ENCODE measurements at regions not wholly inside any gene's neighbourhood (a gene's known extent, or its start where the extent isn't known, plus 50 kb on each side); places are given as distances from the start of the nearest gene placed in this dataset.

DNA sequence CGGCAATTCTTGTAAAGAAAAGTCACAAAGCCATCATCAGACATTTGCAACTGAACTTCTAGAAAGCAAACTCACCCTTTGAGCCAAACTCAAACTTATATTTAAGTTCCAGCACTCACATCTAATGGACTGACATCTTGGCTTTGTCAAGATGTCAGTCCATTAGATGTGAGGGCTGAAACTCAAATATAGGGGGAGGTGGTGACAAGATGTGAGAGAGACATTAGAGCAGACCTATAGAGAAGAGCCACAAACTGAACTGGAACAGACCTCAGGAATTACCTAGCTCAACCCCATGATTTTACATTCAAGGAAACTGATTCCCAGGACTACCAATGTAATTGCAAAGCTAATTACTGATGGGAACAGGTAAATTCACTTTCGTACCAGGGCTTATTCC is 543.8 kb downstream of the TNS1 start:
- TF ChIP-seq POLR2A (IDR thresholded peaks at IDR 0.05), result no peak
- TF ChIP-seq, protein P1, sequence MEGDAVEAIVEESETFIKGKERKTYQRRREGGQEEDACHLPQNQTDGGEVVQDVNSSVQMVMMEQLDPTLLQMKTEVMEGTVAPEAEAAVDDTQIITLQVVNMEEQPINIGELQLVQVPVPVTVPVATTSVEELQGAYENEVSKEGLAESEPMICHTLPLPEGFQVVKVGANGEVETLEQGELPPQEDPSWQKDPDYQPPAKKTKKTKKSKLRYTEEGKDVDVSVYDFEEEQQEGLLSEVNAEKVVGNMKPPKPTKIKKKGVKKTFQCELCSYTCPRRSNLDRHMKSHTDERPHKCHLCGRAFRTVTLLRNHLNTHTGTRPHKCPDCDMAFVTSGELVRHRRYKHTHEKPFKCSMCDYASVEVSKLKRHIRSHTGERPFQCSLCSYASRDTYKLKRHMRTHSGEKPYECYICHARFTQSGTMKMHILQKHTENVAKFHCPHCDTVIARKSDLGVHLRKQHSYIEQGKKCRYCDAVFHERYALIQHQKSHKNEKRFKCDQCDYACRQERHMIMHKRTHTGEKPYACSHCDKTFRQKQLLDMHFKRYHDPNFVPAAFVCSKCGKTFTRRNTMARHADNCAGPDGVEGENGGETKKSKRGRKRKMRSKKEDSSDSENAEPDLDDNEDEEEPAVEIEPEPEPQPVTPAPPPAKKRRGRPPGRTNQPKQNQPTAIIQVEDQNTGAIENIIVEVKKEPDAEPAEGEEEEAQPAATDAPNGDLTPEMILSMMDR (IDR thresholded peaks at IDR 0.05), result no peak
- no peak overlapping the region for H3K4me3 ChIP-seq
- H3K4me1 ChIP-seq, result no peaks in the 10 kb centered on the region
- no peaks in the 10 kb centered on the region for H3K36me3 ChIP-seq
- no peak overlapping the region for H3K27ac ChIP-seq
- intact Hi-C loops (cut with DNase I; ENCODE audit: low total_unique reads), result no loop called here
- no peak for DNase-seq
- H3K27me3 ChIP-seq, result no peaks in the 10 kb centered on the region
- H3K9me3 ChIP-seq, result no peaks in the 10 kb centered on the region

GRCh38 chr2:217456016-217456415 is 546.8 kb downstream of the TNS1 start:
- Histone ChIP-seq H3K36me3 (no peaks in the 10 kb centered on the region), H3K4me3 (no peak overlapping the region), H3K9me3 (no peaks in the 10 kb centered on the region), H3K4me1 (peaks cover 0 to 3% of the 10 kb centered on the region in 2 donors), H3K27me3 (no peaks in the 10 kb centered on the region), H3K27ac (no peak overlapping the region)
- TF ChIP-seq POLR2A (IDR thresholded peaks at IDR 0.05), result no peak
- TF ChIP-seq, protein P1 (IDR thresholded peaks at IDR 0.05), result no peak
- intact Hi-C loops (cut with DNase I; ENCODE audit: low total_unique reads), result no loop called here
- no peak for DNase-seq

DNA sequence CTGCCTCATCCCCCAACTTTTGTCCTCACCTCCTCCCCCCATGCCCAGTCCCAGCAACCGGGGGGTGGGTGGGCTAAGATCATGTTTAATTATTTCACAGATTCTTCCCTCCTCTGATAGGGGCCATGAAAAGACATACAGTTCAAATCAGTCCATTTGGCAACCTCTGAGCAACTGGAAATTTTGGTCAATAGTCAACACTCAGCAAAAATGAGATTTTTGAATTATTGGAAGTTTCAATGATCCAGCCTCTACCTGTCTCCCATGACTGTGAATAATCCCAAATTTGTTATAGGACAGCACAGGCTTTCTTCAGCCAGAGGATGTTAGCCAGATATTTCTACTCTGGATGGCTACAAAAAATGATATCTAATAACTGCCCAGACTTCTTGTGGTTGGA is 549.9 kb downstream of the TNS1 start:
- Histone ChIP-seq H3K9me3 (no peaks in the 10 kb centered on the region), H3K27me3 (no peaks in the 10 kb centered on the region), H3K4me1 (peaks cover 0 to 3% of the 10 kb centered on the region in 2 donors), H3K27ac (no peak overlapping the region), H3K4me3 (no peak overlapping the region), H3K36me3 (no peaks in the 10 kb centered on the region)
- no peak for DNase-seq
- intact Hi-C loops (cut with DNase I; ENCODE audit: low total_unique reads), result no loop called here
- TF ChIP-seq, protein P1 (IDR thresholded peaks at IDR 0.05), result no peak
- no peak for TF ChIP-seq POLR2A (IDR thresholded peaks at IDR 0.05)

GRCh38 chr2:217451666-217452065 is 551.1 kb downstream of the TNS1 start:
- DNase-seq, result no peak
- no peaks in the 10 kb centered on the region for H3K36me3 ChIP-seq
- no peaks in the 10 kb centered on the region for H3K9me3 ChIP-seq
- peak overlapping the region in 1 of 2 donors; percentile 26 for H3K27ac ChIP-seq
- no peaks in the 10 kb centered on the region for H3K27me3 ChIP-seq
- intact Hi-C loops (cut with DNase I; ENCODE audit: low total_unique reads), result no loop called here
- peaks cover 0 to 3% of the 10 kb centered on the region in 2 donors for H3K4me1 ChIP-seq
- no peak overlapping the region for H3K4me3 ChIP-seq
- TF ChIP-seq POLR2A (IDR thresholded peaks at IDR 0.05), result no peak
- TF ChIP-seq, protein P1 (IDR thresholded peaks at IDR 0.05), result no peak

DNA sequence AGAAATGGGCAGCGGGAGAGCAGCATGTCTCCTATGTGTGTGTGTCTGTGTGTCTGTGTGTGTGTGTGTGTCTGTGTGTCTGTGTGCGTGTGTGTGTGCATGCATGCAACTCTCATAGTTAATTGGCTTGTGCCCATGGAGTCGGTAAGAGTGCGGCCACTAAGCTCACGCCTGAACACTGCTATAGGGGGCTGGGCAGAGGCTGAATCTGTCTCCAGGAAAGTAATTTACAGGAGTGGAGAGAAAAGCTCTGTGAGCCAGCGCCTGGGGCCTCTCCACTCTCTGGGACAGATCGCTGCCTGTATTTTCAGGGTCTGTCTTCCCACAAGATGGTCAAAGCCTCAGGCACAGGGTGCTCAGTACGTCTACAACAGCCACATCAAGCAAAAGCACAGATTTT is 553.4 kb downstream of the TNS1 start:
- Histone ChIP-seq H3K4me1 (peaks cover 0 to 3% of the 10 kb centered on the region in 2 donors), H3K36me3 (no peaks in the 10 kb centered on the region), H3K9me3 (no peaks in the 10 kb centered on the region), H3K27me3 (no peaks in the 10 kb centered on the region), H3K27ac (no peak overlapping the region), H3K4me3 (no peak overlapping the region)
- intact Hi-C loops (cut with DNase I; ENCODE audit: low total_unique reads), result no loop called here
- no peak for DNase-seq
- TF ChIP-seq POLR2A (IDR thresholded peaks at IDR 0.05), result no peak
- TF ChIP-seq, protein P1 (IDR thresholded peaks at IDR 0.05), result no peak

Data from uterus (tissue), 3 donors.